Left cardiac atrium (tissue), 4 donors: ENCODE measurements at regions not wholly inside any gene's neighbourhood (a gene's known extent, or its start where the extent isn't known, plus 50 kb on each side); places are given as distances from the start of the nearest gene placed in this dataset.
A peak's percentile ranks its signal among the peaks of the same experiment; 100 is the strongest.

Source experiments
- ATAC-seq, 2 donors: fragments of 200-7000 bp; cut with Tn5 transposase; one replicate each; pipeline ENCODE4 v1.9.1; 2020; ENCODE audit warnings: mild to moderate bottlenecking in 2 of 2, moderate library complexity in 2 of 2
- DNase-seq: peaks from one replicate; pipeline ENCODE4 v3.0.0-alpha.2; 2020
- intact Hi-C, 2 donors: fragments of 100-400 bp; cut with DNase I; formaldehyde crosslinking; loops; one replicate each; pipeline versions ENCODE4 v1.14.1 to v1.15.1; 2022 to 2023
- donor health status: DM: no; HTN: yes; CAD: no.
- donor health status: DM: no; HTN: yes; CAD: no; lungs with severe emphysema.
- donor health status: DM: yes; HTN: yes; CAD: no.
- donor health status: Dilated cardiomyopathy.

DNA sequence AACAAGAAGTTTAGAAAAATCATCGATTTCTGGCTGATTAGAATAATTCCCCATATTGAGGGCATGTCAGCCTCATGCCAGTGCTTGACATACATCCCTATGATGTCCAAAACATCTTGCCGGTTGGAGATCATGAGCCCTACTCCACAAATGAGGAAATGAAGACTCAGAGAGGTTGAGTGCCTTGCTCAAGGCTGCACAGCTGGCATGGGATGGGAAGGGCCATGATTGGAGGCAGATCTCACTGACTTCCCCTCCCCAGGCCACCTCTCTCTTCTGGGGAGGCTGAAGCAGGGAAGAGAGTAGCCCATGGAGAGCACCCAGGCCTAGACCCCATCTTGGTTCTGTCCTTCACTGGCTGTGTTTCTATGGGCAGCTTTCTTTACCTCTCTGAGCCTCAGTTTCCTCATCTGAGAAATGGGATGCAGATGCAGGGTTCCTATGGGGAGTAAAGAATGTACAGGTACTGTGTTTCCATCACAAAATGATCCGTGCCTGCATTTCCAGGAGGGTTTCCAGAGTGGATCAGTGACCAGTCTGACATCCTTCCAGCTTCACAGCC lies 145.7 kb downstream of the SYF2 start:
- no peak for DNase-seq
- intact Hi-C loops: no loop called here
- ATAC-seq: no peak

DNA sequence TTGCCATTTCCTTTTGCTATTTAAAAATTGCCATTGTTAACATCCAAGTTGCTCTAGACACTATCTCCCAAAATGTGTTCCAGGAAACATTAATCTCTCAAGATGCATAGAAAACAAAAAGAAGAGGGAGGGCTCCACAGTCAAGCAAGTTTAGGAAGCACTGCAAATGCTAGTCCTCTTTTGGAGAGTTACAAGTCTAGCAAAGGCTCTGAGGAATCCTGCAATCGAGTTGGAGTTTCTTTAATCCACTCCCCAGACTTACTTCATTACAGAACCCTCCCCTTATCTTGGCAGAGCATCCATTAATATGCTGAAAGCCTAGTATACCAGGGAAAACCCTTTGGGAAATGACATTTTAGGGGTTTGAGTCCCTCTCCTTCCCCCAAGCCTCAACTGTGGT lies 147.9 kb downstream of the SYF2 start:
- intact Hi-C loops: no loop called here
- ATAC-seq (no peak), DNase-seq (no peak)

DNA sequence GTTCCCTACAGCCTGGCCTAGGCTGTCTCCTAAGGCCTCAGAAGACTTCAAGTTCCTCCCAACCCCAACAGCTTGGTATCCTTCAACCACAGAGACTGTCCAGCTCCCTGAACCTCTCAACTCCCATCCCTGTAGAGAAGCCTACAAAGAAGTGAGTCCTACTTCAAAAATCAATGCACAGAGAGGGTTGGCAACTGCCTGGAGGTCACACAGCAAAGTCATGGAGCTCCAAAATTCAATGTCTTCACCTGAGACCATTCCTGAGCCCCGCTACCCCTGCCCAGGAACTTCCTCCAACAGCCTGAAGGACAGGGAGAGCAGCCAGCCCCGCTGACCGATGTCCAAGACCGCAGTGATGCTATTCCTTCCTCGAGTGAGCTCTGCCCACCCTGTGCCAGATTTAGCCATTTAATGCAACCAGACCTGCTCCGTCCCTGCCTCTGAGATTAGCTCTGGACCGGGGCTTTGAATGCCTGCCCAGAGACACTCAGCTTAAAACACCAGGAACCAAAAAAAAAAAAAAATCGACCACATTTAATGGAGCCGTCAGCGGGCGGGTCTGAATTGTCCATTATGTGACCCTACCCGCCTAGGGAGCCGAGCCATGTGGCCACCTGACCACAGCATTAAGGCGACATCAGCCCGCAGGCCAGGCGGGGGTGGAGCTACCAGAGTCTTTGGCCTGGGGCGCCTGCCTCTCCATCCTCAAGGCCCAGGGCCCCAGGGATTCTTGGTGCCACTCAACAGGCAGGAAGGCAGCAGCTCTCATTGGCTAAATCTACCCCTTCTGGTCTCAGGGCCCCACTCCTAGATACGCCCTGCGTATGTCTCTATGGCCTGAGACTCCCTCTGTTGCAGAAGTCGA lies 148.6 kb downstream of the SYF2 start:
- intact Hi-C loops: no loop called here
- ATAC-seq: no peak
- no peak for DNase-seq

DNA sequence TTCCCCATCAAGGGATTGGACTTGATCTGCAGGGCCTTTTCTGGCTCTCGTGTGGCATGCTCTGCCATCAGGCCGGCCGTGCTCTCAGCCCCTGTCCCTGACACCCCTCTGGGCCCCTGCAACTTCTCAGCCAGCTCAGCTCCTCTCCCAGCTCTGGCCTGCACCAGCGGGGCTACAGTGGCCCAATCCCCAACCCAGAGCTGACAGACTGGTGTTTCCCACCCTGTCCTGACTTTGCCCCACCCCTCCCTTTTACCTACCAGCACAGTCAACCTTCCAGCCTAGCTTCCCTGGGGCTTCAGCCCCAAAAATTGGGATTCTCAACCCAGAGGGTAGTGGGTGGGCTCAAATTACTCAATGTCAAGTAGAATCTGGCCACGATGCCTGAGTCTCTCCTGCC lies 149.3 kb downstream of the SYF2 start:
- ATAC-seq (no peak), DNase-seq (no peak)
- intact Hi-C loops: no loop called here

DNA sequence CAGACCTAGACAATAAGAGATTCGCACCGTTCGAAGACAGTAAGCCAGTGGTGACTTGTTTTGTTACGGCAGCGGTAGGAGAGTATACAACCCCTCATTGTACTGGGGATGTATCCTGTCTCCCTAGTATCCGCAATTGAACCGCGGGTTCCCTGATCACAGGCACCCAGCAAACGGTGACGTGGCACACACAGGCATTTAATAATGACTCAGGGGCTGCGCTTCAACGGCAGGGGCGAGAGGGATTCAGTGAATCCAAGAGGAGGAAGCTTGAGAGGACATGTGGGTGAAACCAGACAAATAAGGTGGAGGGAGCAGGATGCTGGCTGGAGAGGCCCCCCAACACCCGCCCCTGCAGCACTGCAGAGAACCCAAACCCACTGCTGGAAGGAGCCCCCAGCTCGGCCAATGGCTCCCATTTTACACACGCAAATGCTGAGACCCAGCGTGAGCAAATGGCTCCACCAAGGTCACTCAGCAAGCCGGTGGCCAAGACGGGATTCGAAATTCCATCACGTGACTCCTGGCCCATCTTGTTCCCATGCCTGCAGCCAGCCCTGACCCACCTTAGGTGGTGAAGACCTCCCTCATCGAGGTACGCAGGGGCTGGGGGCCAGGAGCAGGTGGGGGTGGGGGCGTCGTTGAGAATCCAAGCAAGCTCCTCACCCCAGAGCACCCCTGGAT lies 149.9 kb downstream of the SYF2 start:
- intact Hi-C loops: no loop called here

DNA sequence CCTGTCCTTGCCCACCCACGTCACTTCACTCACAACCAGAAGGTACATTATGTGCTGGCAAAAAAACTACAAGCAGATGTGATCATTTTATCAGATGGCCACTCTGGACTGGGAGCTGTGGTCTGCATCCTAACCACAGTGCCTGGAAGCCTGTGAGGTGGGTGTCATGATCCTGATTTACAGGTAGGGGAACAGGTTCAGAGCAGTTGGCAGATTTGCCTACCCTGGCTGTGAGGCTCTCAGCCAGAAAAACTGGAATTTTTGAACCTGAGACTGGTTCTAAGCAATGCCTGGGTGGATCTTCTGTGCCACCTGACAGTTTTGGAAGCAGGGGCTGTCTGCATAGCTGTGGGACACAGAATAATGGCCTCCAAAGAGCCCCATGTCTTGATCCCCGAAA lies 150.8 kb downstream of the SYF2 start:
- DNase-seq (no peak), ATAC-seq (no peak)
- intact Hi-C loops: no loop called here

More for the DNA sequence above, 149.9 kb downstream of the SYF2 start:
- ATAC-seq: no peak
- DNase-seq: no peak

DNA sequence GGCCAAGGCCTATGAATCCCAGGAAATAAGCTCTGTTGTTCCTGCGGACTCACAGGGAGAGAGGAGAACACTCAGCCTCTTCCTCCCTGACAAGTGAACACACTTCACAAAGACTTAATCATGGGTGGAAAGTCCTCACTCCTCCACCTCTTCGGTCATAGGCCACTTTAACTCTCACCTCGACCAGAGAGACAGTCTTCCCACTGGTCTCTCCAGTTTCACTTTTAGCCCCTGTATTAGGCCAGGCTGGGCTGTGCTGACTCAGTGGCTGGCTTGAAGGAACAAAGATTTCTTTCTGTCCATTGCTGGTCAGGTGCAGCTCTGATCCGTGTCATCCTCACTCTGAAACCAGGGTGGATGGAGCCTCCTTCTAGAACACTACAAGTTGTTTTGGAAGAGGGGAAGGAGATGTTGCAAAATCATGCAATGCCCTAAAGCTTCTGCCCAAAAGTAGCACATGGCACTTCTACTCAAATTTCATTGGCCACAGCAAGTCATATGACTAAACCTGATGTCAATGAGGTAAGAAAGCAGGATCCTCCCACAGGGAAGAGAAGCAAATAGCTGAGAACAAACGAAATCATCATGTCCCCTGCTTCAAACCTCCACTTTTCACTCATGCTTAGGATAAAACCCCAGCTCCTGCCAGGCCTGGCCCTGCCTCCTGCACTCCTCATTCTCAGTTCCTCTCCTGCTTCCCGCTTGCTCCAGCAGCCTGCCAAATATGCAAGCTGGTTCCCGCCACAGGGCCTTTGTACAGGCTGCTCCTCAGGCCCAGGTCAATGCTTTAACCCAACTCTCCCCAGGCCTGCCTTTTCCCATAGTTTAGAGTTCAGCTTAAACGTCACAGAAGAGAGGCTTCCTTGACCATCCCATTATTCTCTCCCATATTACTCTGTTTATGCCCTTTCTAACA lies 150.5 kb upstream of the RUNX3 start:
- DNase-seq (no peak), ATAC-seq (no peak)
- intact Hi-C loops: no loop called here

DNA sequence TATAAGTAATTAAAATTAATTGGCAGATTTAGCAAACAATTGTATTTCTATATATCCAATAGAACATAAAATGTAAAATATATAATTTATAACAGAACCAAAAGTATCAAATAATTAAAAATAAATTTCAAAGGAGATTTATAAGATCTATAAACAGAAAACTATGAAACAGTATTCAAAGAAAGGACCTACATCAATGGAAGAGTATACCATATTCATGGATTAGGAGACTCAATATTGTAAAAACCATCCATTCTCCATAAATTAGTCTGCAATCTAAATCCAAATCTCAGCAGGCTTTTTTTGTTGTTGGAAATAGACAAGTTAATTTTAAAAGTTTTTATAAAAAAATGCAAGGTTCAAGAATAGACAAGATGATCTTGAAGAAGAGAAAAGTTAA lies 149.0 kb upstream of the RUNX3 start:
- intact Hi-C loops: no loop called here
- DNase-seq: no peak
- ATAC-seq: no peak

DNA sequence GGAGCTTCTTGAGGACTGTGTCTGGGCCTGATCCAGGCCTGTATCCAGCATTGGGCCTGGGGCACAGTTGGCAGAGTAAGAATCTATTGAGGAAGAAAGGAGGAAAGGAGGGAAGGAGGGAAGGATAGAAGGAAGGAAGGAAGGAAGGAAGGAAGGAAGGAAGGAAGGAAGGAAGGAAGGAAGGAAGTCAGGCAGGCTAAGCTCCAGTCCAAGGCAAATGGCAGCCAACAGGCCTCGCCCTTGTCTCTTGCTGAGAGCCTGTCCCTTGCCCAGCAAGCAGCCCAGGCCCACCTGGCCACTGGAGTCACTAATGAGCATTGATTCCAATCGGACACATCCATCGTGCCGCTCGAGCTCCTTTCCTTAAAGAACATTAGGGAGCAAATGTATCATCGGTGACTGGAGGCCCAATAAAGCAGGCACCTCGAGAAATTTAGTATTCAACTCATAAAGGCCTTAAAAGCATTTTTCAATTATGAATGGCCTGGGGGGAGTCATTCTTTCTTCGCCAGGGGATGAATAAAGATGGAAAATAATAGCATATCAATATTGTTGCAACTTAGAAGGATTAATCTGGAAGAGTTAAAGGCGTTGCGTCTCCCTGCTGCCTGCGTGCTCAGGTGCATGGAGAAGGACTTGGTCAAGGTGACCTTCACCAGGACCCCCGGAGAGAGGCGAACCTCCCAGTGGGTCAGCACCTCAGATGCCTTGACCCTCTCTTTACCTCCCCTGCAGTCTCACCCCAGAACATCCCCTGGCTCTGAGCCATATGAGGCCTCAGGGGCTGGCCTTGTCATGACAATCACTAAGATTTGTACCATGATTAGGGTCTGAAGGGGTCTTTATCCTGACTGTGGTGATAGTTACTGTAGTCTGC lies 144.5 kb upstream of the RUNX3 start:
- no peak for DNase-seq
- ATAC-seq: no peak
- intact Hi-C loops: no loop called here

DNA sequence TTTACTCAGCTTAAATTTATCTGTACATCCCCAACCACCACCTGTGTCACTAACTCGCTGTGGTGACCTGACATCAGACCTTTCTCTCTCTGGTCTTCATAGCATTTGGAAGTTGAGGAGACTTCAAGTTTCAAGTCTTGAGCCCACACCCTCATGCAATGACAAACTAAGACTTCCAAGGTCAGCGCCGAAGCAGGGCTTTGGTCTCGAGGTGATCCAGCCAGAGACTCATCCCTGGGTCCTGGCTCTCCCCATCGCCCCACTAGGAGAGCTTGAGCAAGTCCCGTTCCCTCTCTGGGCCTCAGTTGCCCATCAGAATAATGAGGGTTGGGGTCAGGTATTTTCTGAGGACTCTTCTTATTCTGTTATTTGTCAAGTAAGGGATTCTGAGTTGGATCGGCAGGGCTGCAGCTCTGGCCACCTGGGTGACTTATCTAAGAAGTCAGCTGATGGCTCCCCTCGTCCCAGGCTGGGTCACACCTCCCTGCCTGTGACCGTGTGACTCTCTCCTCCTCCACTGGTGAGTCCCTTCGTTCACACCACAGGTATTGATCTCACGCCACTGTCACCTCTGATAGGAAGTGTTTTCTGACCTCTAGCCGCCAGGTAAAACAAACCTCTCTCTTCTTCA lies 143.7 kb upstream of the RUNX3 start:
- no peak for DNase-seq
- intact Hi-C loops: no loop called here
- no peak for ATAC-seq

DNA sequence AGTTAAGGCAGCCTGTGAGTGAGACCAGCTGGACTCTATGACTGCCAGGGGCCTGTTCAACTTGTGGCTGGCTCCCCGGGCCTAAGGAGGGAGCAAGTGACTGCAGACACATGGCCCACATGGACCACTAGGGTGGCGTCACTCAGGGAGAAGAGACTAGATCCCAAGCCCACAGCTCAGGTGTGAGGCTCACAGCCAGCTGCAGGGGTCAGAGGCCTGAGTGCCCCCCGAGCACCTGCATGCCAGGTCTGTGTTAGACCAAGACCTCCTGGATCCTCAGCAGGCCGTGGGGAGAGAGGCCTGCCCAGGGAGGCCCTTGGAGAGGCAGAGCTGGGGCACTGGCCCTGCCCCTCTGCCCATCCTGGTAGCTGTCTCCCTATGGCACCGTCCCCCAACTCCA lies 142.4 kb upstream of the RUNX3 start:
- DNase-seq (no peak), ATAC-seq (no peak)
- intact Hi-C loops: no loop called here

DNA sequence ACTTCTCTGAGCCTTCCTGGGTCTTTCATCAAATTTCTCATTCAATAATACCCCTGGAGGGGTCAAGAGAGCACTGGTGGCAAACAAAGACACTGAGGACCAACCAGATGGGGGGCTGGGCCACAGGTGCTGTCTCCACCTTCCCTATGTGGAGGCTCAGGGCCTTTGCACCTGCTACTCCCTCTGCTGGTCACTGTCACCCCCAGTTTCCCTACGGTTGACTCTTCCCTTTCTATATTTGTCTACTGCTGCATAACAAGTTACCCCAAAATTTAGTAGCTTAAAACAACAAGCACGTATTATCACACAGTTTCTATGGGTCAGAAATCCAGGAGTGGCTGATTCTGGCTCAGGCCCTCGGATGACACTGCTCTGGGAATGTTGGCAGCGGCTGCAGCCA lies 138.8 kb upstream of the RUNX3 start:
- no peak for DNase-seq
- no peak for ATAC-seq
- intact Hi-C loops: no loop called here

DNA sequence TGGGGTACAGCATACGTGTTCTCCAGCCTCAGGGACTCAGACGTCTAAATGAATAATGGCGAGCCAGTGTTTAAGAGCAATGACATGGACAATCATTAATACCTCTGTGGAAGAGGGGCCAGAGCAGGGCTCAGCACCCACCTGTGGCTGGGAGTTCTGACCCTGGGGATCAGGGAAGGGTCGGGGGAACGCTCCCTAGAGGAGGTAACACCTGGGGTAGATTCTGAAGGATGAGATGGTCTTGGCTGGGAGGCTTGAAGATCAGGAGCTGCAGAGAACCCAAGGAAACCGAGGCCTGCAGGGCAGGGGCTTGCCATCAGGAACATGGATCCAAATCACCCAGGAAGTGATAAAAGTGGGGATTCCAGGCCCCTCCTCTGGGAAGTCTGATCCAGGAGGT lies 138.2 kb upstream of the RUNX3 start:
- no peak for ATAC-seq
- intact Hi-C loops: no loop called here
- no peak for DNase-seq

DNA sequence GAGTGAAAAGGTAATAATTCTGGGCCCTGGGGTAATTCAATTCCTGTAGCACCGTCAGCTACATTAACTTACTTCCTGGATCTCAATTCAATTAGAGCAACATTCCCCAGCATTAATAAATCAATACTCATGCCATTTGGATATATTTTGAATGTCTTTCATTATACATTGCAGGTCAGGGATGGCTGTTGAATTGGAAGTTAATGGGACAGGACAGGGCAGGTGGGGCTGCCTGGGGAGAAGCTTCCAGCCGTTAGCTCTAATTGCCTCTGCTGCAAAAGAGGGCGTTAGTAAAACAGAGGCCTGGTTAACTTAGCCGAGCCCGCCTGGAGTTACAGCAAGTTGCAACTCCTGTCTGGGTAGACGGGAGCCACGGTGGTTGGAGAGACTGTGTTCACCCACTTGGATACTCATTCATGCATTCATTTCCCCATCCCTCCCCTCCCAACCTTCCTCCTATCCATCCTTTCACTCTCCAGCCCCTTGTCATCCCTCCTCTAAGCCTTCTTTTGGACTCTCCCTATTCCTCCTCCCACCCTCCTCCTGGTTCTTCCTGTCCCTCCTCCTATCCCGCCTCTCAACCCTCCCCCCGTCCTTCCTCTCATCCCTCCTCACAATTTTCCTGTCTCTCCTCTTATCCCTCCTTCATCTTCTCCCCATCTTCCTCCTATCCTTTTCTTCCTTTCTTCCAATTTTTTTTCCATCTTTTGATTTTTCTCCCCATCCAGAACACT lies 137.6 kb upstream of the RUNX3 start:
- no peak for DNase-seq
- intact Hi-C loops: no loop called here
- ATAC-seq: no peak

DNA sequence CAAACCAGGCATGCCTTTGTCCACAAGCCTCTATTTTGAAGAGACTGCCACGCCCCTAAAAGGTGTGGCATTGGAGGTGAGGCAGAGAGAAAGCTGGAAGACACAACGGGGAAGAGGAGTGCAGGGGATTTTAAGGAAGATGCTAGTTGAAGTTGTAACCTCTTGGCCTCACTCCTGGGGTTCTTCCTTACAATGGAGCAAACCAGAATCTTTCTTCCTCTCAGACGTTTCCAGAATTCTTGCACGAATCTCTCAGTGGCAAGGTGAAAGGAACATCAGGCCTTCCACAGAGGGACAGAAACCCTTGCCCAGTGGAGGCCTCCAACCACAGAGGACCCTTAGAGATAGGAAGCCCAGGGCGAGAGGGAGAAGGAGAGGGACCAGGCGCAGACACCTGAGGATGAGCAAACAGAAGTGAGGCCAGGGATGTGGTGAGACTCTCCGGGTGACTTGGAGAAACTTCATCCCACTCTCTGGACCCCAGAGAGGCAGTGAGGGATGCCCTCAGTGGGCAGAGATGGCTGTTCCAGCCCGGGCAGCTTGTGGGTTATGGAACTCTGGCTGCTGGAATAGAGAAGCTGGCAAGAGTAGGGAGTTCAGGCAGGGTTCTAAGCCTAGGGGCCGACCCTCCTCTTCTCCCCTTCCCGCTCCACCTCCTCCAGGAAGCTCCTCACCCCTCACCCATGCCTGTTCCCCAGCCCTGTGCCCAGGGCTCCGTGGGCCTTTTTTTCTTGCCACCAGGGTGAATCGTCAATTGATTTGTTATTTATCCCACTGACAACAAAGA lies 136.8 kb upstream of the RUNX3 start:
- intact Hi-C loops: no loop called here
- DNase-seq: peak; percentile 2
- ATAC-seq: no peak

DNA sequence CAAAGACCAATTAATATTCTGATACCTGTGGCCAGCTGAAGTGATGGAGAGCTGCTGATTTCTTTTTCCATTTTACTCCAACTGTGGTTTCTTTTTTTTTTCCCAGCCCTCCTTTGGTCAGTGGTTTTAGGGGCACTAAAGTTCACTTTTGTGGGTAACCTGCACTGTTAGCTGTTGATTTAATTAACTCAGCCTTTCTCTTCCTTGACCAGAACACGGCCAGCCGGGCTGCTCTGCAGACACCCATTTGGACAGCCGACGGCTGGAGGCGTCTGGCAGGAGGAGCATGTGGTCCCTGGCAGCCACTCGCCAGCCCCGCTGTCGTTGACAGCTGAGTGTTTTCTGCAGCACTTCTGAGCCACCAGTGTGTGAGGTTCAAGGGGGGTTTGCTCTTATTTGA lies 136.2 kb upstream of the RUNX3 start:
- ATAC-seq: peak in 1 of 2 donors; percentile 52

DNA sequence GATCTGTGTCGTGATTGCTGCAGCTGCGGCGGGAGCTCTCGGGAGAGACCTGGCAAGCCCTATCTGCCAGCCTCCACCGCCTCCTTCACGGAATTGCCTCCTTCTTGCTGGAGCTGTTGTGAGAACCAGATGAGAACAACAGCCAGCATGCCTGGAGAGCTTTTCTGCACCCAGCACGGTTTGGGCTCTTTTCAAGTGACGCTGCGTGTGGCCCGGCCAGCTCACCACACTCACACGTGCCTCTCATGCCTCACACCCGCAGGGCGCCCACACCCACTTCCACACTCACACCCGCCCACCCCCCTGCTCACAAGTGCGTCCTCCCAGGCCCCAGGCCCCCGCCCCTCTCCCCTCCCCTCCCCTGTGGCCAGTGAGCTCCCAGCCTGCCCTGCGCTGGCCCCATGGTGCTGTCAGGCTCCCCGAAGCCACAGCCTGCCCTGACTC lies 135.7 kb upstream of the RUNX3 start:
- ATAC-seq: peak; percentile 57 to 73
- intact Hi-C loops: no loop called here

More for the DNA sequence above, 136.2 kb upstream of the RUNX3 start:
- peak; percentile 15 for DNase-seq
- intact Hi-C loops: no loop called here

More for the DNA sequence above, 135.7 kb upstream of the RUNX3 start:
- peak; percentile 17 for DNase-seq
